ENCODE measurements at regions not wholly inside any gene's neighbourhood (a gene's known extent, or its start where the extent isn't known, plus 50 kb on each side); places are given as distances from the start of the nearest gene placed in this dataset.
"Not testable (repeated sequence)": the region's sequence is repeated elsewhere in the genome, so short reads cannot be mapped to it uniquely, and the experiment has no call there.

GRCh38 chrX:96002431-96002830, 682.2 kb upstream of the DIAPH2 start:
- no peak for DNase-seq

DNA sequence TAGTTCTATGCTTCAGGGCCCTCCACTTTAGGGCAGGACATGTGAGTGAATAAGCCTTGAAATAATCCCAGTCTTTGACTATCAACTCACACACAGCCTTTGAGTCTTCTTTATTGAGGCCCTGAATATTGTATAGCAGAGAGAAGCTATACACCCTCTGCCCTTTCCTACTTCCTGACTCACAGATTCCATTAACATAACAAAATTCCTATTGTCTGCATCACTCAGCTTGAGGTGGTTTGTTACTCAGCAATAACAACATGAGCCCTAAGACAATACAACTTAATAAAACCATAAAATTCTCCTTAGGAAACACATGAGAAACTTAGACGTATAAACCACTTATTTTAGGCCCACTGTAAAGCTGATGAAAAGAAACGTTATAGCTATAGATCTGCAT, 680.3 kb upstream of the DIAPH2 start:
- DNase-seq, result no peak

DNA sequence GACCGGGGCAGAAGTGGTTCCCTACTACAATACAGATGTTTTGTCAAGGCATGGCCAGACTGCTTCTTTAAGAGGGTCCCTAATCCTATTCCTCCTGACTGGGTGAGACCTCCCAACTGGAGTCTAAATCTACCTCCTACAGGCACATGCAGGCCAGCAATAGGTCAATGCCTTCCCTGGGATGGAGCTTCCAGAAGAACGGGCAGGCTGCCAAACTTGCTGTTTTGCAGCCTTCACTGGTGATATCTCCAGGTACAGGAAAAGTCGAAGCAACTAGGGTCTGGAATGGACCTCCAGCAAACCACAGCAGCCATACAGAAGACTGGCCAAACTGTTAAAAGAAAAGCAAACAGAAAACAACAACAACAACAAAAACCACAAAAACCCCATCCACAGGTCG, 678.4 kb upstream of the DIAPH2 start:
- DNase-seq, result no peak

DNA sequence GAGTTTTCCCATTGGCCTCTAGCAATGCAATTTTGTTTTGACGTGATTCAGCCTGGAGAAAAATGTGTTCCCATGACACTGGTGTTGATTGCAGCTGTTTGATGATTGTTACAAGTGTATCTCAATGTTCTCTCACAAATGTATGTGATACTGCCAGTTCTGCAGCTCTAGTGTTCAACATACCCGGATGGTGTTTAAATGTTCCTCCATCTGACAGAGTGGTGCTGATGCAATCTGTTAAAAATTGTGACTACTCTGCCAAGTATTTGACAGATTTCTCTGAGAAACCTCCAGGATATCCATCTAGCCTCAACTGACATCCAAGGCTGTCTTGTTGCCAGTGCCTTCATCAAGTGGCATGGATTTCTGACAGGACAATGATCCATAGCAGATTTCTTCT, 657.2 kb upstream of the DIAPH2 start:
- DNase-seq, result no peak

DNA sequence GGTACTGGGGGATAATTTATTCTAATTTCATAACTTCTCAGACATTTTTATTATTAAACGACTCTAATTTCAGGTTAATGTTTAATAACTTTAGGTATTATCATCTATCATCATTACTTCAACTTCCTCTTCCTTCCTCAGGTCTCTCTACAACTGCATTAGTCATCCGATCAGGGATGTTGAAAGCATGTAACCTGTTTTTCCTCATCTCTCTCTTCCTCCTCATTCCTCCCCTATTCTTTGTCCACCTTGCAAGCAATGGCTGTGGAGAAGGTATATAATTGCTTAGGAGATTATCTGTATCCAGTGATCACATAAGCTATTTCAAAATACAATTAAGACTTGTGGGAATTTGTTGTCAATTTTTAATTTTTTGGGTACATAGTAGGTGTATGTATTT, 632.6 kb upstream of the DIAPH2 start:
- no peak for DNase-seq

- DNase-seq, result no peak
Observed at GRCh38 chrX:96081891-96082290, 602.8 kb upstream of the DIAPH2 start.

- no peak for DNase-seq
Observed at GRCh38 chrX:96094616-96095015, 590.0 kb upstream of the DIAPH2 start.

DNA sequence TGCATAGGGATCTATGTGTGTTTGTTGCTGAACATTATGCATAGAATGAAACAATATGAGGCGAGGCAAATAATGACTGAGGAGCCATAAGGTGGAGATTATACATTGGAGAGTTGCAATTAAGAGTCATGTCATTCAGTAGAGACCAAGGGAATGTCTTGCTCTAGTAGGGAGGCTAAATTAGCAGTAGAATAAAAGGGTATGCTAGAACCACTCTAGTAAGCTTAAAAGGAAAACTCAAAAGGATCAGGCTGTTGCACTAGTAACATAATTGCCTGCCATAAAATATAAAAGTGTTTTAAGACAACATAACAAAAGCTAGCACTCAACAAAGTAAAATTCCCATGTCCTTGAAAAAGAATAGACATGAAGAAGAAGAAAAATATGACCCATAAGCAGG, 586.2 kb upstream of the DIAPH2 start:
- no peak for DNase-seq

- no peak for DNase-seq
Observed at GRCh38 chrX:96102997-96103396, 581.6 kb upstream of the DIAPH2 start.

DNA sequence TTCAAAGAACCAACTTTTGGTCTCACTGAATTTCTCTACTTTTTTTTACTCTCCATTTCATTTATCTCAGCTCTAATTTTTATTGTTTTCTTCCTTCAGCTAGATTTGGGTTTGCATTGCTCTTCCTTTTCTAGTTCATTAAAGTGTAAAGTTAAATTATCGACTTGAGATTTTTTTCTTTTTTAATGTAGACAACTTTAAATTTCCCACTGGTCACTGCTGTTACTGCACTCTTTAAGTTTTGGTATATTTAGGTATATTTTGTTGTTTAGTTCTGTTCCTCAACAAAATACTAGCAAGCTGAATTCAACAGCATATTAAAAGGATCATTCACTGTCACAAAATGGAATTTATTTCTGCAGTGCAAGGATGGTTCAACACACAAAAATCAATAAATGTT, 572.0 kb upstream of the DIAPH2 start:
- DNase-seq, result no peak

- DNase-seq, result no peak
Observed at GRCh38 chrX:96126182-96126581, 558.5 kb upstream of the DIAPH2 start.

GRCh38 chrX:96128058-96128457, 556.6 kb upstream of the DIAPH2 start:
- not testable (repeated sequence) for DNase-seq

- no peak for DNase-seq
Observed at GRCh38 chrX:96140796-96141195, 543.8 kb upstream of the DIAPH2 start.

DNA sequence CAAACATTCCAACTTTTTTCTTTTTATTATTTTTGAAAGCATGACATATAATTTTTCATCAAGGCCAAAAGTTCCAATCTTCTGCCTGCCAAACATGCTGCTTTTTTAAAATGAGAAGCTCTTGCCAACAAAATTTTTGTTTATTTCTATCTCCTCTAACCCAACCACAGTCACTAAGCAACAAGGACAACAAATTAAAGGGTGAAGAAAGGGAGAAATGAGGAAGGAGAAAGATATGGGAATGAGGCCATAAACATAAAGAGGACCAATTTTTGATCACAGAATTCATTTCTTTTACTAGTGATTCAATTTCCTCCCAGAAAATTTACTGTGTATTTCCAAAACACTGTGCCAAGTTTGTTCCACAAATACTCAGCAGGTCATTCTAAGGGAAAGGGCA, 537.0 kb upstream of the DIAPH2 start:
- DNase-seq, result no peak

- DNase-seq, result peak in 1 of 2 experiments; percentile 8
Observed at GRCh38 chrX:96170626-96171025, 514.0 kb upstream of the DIAPH2 start.

DNA sequence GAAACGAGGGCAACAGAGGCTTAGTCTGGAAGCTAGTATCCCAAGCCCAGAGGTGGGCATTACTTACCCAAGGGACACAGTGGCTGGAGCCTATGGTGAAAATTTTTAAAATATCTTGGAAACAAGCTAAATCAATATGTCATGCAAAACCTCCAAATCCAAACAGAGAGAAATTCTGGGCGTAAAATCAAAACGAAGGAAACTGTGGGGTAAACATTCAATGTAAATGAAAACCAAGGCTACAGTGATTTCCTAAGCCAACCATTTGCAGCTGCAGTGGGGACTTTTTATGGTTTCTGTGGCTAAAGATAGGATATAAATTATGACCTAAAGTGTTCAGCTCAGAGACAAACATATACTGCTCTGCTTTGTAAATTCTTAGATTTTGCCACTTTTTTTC, 507.7 kb upstream of the DIAPH2 start:
- DNase-seq, result peak in 1 of 2 experiments; percentile 6

DNA sequence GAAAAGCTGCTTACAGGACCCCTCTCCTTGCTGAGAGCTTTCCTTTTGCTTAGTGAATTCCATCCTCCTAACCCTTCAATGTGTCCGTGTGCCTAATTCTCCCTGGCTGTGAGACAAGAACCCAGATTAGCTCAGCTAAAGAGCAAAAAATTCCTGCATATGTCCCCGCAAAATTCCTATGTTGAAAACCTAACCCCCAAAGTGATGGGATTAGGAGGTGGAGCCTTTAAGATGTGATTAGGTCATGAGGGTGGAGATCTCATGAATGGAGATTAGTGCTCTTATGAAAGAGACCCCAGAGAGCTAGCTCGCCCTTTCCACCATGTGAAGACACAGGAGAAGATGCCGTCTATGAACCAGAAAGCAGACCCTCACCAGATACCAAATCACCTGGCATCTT, 503.0 kb upstream of the DIAPH2 start:
- DNase-seq, result no peak

- peak; percentile 36 to 56 for DNase-seq
Observed at GRCh38 chrX:96182366-96182765, 502.3 kb upstream of the DIAPH2 start.

DNA sequence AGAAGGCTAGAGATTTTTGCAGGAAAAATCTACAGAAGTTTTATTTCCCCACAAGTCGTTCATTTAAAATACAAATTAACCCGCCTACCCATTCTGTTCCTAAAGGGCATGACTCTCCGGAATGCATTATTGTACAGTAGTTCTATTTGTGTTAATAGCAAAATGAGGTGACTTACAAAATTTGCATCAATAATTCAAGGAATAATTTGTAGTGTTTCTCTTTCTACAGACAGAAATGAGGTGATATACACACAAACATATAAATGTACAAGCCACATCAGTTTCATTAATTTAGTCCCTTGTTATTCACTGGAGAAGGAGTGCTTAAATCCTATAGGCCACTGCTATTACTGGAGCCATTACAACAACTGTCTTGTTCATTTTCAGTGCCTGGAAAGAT, 501.3 kb upstream of the DIAPH2 start:
- no peak for DNase-seq

GRCh38 chrX:96183843-96184242, 500.8 kb upstream of the DIAPH2 start:
- DNase-seq, result peak in 1 of 2 experiments; percentile 9

GRCh38 chrX:96204928-96205327, 479.7 kb upstream of the DIAPH2 start:
- DNase-seq, result no peak

- no peak for DNase-seq
Observed at GRCh38 chrX:96211953-96212352, 472.7 kb upstream of the DIAPH2 start.

DNA sequence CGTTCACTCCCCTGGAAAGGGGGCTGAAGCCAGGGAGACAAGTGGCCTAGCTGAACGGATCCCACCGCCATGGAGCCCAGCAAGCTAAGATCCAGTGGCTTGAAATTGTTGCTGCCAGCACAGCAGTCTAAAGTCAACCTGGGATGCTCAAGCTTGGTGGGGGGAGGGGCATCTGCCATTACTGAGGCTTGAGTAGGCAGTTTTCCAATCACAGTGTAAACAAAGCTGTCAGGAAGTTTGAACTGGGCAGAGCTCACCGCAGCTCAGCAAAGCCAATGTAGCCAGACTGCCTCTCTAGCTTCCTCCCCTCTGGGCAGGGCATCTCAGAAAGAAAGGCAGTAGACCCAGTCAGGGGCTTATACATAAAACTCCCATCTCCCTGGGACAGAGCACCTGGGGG, 470.0 kb upstream of the DIAPH2 start:
- DNase-seq, result not testable (repeated sequence)

DNA sequence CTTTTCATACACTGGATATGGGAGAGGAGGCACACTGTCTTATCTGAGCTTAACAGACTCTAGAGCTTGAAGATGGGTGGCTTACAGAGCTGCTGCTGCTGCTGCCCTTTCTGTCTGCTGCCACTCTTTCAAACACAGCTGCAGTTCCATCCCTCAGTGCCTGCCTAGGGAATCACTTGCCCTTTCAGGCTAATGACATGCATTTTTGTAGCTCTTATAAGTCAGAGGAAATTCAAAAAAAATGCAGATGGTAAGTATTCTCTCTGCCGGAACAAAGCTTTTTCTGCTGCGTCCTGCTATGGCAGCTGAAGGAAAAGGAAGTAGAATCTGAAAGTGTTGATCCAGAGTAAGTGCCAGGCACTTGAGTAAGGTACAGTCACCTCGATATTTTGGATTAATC, 460.4 kb upstream of the DIAPH2 start:
- no peak for DNase-seq

DNA sequence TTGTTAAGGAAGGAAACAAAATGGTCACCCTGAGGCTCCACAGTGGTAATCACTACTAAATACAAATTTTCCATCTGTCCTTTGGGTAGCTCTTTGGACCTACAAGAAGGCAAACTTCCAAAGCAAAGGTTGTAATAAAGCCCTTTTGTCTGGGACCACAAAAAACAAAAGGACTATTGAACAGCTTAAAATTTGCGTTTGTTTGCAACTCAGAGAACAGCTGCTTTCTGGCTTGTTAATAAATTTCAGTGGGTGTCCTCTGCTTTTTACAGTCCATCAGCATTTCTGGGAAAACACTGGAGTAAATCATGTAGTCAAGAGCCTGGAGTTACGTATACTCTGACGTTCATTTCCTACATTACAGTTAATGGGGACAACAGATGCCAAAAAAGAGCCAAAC, 439.7 kb upstream of the DIAPH2 start:
- no peak for DNase-seq

GRCh38 chrX:96246436-96246835, 438.2 kb upstream of the DIAPH2 start:
- no peak for DNase-seq

All from NCI-H2081 (cell line).